ENCODE measurements at regions not wholly inside any gene's neighbourhood (a gene's known extent, or its start where the extent isn't known, plus 50 kb on each side); places are given as distances from the start of the nearest gene placed in this dataset.

DNA sequence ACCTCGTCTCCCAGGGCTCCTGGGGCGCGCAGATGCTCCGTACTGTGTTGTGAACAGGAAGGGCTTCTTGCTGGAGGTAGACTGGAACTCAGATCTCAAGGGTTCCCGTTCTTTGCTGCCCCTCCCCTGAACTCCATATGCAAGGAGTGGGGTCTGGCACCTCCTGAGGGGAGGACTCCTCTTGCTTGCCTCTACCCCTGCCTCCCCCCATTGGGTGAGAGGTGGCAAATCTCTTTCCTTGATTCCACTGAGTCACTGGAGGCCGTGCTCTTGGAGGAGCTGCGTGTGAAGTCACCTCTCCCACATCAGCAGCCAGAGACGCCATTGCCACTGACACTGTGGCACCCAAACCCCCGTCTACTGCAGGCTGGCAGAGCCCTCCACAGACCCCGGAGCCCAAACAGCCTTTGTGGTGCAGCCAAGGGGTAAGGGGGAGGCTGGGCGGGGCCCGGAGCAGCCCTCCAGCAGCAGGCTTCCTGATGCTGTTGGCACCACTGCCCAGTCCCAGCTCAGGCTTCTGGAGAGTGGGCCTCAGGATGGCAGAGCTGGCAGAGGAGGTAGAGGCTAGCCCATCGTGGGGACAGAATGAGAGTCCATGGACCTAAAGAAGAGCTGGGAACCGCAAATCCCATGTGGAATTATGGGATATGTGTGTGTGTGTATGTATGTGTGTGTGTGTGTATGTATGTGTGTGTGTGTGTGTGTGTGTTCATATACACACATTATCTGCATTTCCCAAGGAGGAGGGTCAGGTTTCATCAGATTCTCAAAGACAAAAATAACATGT, 104.9 kb upstream of the RUNX3 start:
- DNase-seq = no peak

DNA sequence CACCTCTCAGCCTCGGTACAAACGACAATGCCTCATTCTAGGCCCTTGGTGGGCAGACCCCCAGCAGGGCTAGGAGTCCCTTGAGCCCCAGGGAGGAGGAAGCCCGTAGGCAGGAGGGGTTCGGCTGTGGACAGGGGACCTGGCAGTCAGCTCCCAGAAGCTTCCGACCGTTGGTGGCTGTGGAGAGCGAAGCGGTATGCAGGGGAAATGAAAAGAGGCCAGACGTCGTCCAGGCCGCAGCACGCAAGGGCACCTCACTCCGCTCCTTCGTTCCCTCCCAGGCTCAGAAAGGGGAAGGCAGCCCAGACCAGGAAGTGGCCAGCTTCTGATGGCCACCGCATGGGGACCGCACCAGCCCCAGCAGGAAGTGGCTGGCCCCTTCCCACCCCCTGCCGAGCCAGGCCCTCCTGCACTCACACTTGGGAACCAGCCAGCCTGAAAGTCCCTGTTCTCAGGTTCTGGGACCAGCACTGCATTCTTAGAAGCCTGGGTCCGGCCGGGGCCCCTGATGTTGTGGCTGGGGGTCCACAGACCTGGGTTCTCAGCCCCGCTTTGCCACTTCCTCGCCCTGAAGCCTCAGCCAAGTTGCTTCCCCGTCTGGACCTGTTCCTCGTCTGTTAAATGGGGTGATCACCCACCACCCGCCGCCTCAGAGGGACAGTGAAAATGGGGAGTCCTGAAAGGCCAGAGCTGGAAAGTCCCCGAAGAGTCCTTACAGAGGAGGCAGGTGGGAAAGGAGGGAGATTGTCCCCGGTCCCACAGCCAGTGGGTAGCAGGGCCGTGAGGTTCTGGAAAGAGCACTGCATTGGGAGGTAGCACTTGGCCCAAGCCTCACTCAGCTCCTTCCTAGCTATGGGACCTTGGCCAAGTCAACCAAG, 104.0 kb upstream of the RUNX3 start:
- no peak for DNase-seq

DNA sequence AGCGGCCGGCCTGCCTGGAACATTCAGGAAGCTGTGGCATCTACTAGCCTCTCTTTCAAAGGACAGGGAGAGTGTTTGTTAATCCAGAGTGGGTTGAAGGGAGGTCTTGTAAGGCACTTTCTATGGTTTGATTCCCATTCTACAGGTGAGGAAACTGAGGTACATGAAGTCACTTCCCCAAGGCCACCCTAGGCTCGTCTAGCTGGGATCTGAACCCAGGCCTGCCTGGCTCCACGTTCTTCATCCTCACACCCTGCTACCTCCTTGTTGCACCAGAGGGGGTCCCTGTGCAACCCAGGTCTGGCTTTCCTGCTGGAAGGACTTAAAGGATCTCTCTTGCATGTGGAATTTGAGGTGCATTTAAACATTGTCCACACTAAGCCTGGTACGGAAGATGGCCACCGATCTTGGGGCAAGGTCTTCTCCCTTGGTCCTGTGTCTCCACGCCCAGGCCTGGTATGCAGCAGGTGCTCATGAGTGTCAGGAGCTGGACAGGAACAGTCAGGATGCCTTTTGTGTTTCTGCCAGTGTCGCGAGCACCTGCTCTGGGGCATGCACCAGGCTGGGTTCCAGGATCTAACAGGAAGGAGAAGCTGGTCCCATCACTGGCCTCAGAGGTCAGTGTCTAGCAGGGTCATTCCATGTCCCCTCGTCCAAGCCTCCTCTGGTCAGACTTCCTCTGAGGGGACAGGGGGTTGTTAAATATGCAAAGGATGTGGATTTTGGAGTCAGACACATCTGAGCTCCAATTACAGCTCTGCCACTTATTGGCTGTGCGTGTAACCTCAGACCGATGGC, 103.2 kb upstream of the RUNX3 start:
- DNase-seq = no peak

DNA sequence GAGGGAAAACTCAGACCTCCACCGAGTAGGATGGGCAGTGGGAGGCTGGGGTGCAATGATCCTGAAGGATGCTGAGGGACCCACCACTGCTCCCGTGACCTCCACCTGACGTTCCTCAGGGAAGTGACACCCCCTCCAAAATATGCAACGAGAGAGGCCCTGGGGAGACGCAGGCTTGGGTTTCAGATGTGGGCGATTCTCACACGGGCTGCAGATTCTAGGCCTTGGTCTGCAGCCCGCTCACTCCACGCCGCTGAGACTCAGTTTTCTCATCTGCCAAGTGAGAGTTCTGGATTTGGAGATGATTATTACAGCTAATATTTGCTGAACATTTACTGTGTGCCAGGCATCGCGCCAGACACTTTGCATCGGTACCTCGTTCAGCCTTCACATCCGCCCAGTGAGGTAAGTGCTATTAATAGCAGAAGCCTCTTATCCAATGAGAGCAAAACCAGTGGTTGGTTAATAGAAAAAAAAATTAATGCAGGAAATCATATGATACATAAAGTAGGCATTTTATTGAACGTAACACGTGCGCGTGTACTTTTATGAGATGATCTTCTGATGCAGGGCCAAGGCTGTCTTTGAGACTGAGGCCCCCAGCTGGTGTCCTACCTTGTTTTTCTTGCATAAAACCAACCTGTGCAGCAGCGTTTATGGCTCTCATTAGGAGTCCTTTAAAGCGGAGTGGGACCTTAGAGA, 102.0 kb upstream of the RUNX3 start:
- peak; percentile 51 for DNase-seq

DNA sequence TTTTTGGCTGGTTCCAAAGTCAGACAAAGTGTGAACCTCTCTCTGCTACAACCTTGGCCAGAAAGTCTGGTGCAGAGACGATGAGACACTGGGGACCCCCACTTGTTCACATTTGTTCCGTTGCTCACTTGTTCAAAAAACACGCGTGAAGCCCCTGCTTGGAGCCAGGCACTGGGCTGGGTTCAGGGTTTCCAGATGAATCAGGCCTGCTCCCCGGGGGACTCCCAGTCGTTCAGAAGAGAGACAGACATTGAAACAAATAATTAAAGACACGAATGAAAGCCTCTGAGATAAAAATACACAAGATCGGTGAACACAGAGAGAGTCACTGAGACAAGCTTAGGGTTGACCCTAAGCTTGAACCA, 101.5 kb upstream of the RUNX3 start:
- DNase-seq = peak; percentile 52

DNA sequence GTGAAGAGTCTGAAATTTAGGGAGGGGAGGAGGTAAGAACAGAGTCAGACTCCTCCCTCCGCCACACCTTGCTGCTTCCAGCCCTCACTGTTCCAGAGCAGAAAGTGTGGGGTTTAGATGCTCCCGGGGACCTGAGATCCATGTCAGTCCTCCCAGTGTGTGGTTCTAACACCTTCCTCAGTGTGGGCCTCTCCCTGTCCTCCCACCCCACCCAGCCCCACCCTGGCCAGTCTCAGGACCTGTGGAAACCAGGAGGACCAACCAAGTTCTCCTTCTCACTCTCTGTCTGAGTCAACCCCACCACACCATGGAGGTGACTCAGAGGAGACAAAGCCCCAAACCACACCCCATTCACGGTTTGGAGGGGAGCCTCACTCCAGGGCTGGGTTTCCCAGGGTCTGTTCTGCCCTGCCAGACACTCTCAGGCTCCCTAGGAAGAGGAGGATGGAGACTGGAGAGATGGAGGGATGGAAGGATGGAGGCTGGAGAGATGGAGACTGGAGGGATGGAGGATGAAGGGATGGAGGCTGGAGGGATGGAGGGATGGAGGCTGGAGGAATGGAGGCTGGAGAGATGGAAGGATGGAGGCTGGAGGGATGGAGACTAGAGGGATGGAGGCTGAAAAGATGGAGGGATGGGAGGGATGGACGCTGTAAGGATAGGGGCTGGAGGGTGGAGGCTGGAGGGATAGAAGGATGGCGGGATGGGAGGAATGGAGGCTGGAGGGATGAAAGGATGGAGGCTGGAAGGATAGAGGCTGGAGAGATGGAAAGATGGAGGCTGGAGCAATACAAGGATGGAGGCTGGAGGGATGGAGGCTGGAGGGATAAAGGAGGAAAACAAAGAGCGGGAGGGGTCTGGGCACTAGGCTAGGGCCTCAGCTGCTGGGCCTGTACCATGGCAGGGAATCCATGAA, 100.9 kb upstream of the RUNX3 start:
- peak; percentile 79 for DNase-seq

DNA sequence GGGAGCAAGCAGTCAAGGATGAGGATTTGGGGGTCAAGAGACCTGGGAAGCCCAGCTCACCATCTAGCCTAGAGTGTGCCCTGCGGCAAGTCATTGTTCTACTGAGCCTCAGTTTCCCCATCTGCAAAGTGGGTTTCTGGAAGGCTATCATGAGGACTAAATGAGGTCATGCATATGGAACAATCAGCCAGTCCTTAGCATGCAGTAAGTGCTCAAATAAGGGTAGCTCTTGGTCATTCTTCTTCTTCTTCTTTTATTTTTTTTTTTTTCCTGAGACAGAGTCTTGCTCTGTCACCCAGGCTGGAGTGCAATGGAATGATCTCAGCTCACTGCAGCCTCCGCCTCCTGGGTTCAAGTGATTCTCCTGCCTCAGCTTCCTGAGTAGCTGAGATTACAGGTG, 99.9 kb upstream of the RUNX3 start:
- DNase-seq = no peak

DNA sequence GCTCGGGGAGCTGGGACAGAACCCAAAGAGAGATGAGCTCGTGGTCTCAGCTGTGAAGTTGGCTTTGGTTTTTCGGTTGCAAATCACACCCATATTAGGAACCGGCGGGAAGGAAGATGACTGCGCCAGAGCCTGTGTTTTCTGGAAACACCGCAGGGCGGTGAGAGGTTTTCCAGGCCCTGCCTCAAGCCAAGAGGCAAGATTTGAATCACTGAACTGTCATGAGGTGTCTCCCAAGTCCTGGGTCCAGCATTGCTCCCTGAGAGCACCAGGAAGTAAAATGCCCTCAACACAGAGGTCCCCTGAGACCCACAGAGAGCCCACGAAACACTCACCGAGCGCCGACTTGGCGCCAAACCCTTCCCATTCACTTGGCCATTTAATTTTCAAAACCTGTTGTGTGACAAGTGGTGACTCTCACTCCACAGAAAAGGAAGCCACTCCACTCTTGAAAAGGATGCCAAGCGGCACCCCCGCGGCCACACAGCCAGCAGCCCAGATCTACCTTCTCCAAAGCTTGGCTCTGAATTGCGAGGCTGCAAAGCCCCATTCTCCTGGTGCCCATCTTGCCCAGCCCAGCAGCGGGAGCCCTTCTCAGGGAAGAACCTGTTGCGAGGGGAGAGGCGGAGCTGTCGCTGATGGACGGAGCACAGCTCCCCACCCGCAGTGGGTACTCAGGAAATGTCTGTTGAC, 99.0 kb upstream of the RUNX3 start:
- no peak for DNase-seq

DNA sequence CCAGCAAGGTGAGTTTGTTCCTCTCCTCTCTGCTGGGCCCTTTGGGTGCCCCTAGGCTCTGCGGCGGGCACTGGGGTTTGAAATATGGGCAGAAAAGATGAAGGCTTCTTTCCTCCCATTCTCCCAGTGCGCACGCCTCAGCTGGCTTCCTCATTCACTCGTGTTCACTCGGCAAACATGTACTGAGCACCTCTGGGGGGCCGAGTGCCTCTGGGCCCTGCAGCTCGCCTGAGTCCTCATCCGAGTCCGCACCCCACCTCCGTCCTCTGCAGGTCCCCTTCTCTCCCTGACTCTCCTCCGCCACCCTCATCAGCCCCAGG, 98.5 kb upstream of the RUNX3 start:
- no peak for DNase-seq

DNA sequence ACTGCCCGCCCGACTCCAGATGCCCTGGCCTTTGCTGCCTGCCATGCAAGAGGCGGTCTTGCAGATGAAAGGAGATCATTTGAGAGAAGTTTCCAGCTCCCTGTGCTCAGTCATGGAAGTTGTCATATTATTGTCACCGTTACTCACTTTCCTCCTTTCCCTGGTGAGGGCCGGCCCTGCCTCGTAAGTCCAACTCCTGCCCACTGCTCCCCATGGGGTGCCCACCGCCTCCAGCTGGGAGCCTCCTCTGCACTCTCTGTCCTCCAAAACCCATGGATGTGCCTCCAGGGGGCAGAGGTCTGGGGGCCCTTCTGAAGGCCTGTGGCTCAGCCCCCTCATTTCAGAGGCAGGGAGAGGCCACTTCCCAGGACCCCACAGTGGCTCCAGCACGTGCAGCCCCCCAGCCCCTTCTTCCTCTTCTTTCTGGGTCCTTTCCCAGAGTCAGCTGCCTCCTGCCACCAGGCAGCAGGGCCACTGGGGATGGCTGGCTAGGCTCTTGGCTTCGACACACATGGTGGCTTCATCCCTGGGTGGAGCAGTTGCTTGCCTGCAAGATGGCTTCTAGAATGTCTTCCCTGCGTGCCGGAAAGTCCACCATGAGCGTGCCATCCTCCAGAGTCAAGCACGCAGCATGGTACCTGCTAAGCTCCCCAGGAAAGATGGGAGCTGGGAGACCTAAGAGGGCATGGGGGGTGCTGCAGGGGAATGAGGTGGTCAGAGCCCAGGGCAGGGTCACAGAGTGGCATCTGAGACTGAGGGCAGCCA, 97.9 kb upstream of the RUNX3 start:
- DNase-seq = no peak

DNA sequence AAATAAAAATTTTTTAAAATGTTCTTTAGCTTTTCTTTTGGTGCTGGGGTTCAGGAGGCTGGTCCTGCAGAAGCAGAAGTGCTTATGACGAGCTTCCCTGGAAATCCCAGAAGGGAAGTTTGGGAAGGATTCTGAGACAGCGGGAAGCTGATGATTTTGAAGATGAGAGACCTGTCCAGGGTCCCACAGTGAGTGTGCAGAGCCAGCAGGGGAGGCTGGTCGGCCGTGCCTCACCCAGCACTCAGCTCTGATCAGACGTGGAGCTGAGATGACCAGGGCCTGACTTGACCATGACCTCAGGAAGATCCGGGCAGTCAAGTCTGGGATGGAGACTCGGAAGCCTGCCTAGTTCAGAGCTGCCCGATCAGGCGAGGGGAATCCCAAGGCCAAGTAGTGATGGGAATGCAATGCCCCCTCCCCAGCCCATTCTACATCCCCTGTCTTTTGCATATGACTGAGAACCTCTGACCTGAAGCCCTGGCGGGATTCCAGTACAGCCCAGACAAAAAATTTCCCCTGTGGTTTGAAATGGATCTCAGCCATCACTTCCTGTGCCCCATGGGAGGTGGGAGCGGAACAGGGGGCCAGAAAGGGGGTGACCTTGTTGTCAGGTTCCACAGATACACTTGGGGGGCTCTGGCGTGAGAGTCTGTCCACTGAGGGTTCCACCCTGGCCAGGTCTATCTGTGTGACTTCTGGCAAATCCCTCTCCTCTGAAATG, 96.8 kb upstream of the RUNX3 start:
- DNase-seq = no peak

DNA sequence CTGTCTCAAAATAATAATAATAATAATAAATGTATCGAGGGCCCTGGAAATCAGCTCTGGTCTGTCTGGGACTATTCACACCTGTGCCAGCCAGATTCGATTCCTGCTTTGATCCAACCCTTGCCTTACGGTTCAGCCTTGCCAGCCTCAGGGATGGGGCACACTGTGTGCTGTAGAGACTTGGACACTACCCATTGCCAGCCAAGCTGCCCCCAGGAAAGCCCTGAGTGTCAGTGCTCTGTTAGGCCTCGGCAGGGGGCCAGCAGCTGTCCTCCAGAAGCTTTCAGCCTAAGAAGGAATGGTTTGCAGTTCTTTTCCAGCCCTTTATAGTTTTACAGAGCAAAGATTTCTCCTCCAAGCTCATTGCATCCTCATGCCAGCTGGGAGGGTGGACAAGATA, 96.2 kb upstream of the RUNX3 start:
- DNase-seq = no peak

DNA sequence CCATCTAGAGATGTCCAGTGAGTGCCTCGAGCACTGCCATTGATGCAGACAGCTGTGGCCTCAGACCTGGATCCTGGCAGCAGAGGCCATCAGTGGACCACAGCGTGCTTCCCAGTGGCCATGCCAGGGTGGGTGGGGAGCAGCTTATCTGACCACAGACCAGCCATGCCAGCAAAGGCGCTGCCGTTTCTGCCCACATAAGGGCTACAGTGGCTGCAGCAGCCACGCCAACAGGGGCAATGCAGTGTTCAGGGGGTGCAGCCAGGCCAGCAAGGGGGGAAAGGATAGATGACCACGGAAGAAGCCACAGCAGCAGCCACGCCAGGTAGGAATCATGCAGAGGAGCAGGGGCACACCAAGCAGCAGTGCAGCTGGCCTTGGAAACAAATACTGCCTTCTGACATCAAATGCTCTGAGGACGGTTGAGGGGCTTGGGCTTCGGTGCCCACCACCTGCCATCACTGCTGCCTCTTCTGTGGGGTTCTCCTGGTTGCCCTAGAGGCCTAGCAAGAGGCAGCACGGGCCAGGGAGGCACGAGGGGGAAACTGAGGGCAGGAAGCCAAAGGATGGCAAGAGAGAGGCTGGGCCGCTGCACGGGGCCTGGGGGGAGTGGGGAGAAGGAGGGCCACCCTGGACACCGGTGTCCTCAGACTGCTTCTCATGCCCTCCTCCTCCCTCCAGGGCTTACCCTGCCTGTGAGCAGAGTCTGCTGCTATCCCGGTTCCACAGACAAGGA, 94.7 kb upstream of the RUNX3 start:
- DNase-seq = no peak

DNA sequence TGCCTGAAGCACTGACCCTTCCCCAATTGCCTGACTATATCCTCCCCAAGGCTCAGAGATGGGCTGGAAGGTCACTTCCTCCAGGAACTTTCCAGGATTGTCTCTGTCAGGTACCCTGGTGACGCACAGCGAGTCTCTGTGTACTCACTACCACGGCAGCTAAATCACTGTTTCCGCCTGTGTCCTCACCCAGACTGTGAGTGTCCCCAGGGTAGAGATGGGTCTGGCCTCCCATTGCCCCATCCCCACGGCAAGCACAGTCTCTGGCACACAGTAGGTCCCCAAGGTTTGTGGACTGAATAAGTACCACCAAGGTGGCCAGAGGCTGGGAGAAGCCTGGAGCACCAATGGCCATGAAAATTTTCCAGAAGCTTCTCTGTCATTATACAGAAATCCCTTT, 93.8 kb upstream of the RUNX3 start:
- DNase-seq = no peak

DNA sequence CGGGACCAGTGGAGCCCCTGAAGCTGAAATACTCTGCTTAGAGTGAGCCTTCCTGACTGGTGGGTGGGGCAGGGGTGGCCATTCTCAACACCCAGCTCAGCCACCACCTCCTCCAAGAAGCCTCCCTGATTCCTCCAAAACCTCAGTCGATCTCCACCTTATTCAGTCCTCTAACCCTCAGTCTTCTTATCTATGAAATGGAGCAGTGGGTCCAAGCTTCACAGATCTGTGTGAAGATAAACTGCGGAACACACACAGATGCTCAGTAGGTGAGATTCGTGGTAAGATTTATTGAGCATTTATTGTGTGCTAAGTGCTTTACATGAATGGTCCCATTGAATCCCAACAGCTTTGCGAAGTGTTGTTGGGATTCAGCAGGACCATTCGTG, 93.1 kb upstream of the RUNX3 start:
- DNase-seq = no peak

DNA sequence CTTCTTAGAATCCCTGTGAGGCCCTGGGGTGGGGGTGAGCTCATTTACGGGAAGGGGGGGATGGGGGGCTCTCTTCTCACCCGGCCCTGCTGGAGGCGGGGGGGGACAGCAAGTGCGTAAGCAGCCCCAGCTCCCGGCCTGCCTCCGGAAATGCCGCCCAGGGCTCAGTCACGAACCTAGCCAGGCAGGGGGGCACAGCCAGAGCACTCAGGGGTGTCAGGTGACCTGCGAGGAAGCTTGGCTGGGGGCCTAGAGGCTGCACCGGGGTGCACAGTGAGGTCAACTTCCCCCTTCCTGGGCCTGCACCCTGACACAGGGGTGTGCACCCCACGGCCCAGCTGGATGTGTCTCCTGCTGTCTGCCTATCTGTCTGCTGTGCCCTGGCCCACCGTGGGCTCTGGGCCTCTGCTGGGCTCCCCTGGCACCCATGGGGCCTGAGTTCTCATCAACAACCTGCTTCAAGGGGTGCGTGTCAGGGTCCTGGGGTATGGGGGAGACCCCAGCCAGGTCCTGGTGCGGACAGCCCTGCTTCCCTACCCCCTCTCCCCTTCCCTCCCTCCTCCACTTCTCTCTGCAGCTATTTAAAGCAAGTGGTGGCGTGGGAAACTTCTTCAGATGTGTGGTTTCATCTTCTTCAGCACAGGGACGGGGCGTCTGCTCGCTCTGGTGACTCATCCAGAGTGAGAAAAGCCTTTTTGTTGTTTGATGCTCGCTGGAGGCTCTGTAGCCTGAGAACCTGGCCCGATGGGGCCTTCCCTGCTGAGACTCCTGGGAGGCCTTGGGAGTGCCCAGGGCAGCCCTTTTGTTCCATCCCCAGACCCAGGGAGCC, 92.5 kb upstream of the RUNX3 start:
- peak; percentile 91 for DNase-seq

DNA sequence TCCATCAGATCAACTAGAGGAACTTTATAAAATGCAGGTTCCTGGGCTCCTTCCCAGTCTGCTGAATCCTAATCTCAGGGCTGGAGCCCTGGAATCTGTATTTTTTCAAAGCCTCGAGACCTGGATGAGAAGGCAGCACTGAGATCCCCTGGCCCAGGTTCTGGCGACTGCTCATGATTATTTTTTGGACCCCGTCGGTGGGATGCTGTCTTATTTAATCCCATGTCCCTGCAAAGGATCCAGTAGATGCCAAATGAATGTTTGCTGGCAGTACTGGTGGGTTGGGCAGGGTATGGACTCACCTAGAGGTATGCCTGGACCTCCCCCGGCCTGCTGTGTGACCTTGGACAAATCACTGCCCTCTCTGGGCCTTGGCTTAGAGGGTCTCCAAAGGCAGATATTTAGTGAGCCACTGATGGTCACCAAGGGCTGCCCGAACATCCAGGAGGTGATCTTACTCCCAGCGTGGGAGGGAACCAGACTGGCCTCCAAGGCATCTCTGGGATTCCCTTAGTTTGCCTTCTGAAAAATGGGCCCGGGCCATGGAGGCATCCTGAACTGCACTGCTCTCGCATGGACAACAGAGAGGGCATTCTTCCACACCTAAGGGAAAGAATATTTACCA, 91.6 kb upstream of the RUNX3 start:
- DNase-seq = no peak
